K562 (cell line): ENCODE measurements at regions not wholly inside any gene's neighbourhood (a gene's known extent, or its start where the extent isn't known, plus 50 kb on each side); places are given as distances from the start of the nearest gene placed in this dataset.

Experiments used
- ATAC-seq: fragments of 200-7000 bp; cut with Tn5 transposase; 3 replicates; pipeline ENCODE4 v1.9.1; 2020; ENCODE audit warnings: moderate library complexity
- BruUV-seq: library from RNA; stranded (reverse); fragments of 400-500 nt; replicated peaks from 2 replicates; lab custom pipeline; 2021; lab: Mats Ljungman, UMichigan
- CTCF ChIA-PET: fragments of 300-600 bp; formaldehyde crosslinking; extraction: SDS; loops from one replicate; lab custom pipeline; 2021; ENCODE audit warnings: low intra/inter-chr PET ratio; lab: Yijun Ruan, JAX
- POLR2A ChIA-PET: fragments of 300-600, 350-650 bp; sonication (Branson Sonifier 250); formaldehyde crosslinking; extraction: SDS; loops from one replicate; lab custom pipeline; 2021; ENCODE audit warnings: antibody characterized with exemption, inconsistent platforms; lab: Yijun Ruan, JAX
- DNase-seq, 4 experiments: peaks; one replicate each; pipeline versions ENCODE4 v3.0.0 to v3.0.0-alpha.2; 2011 to 2018; ENCODE audit warnings: low spot score in 3 of 4, mixed read lengths in 3 of 4; ENCODE audit errors: extremely low read depth in 1 of 4
- FAIRE-seq: peaks from 2 replicates; lab custom pipeline; 2011; peaks lifted over from hg19 to GRCh38; lab: Jason Lieb, UNC
- H2AFZ ChIP-seq: 2 replicates; pipeline ENCODE4 v1.6.0; 2011; ENCODE audit warnings: low read depth, low read length, control low read depth, inconsistent platforms
- H3K27ac ChIP-seq: fragments of 200-600 bp; 3 replicates; pipeline ENCODE4 v1.8.0; 2011; ENCODE audit warnings: low read depth, mild to moderate bottlenecking, control low read depth, inconsistent platforms, low read length, moderate library complexity, mixed read lengths; ENCODE audit errors: extremely low read depth
- H3K27me3 ChIP-seq, 2 experiments: fragments of 300-600 bp in 1 of 2; 2 replicates in 1 of 2; 3 replicates in 1 of 2; pipeline versions ENCODE4 v1.6.0 to v1.8.0; 2011; ENCODE audit warnings: inconsistent platforms in 2 of 2, low read length in 2 of 2, mild to moderate bottlenecking in 1 of 2, mixed read lengths in 1 of 2, moderate library complexity in 1 of 2; ENCODE audit not compliant: control insufficient read depth in 2 of 2, insufficient read depth in 2 of 2
- H3K36me3 ChIP-seq: fragments of 300-600 bp; 3 replicates; pipeline ENCODE4 v1.8.0; 2011; ENCODE audit warnings: mild to moderate bottlenecking, low read length, inconsistent platforms; ENCODE audit not compliant: control insufficient read depth, insufficient read depth
- H3K4me1 ChIP-seq, 2 experiments: fragments of 200-600 bp in 1 of 2; replicated peaks in 1 of 2; 2 replicates in 1 of 2; 3 replicates in 1 of 2; pipeline versions ENCODE4 v1.5.1 to v1.8.0; 2011; ENCODE audit warnings: inconsistent platforms in 2 of 2, low read length in 2 of 2, mild to moderate bottlenecking in 1 of 2, mixed read lengths in 1 of 2, moderate library complexity in 1 of 2; ENCODE audit not compliant: control insufficient read depth in 2 of 2, insufficient read depth in 2 of 2
- H3K4me2 ChIP-seq: 2 replicates; pipeline ENCODE4 v1.6.1; 2011; ENCODE audit warnings: low read length, control low read depth, inconsistent platforms, mixed read lengths; ENCODE audit not compliant: insufficient read depth
- H3K4me3 ChIP-seq: fragments of 200-600 bp; sonication (generic), shearing (Covaris generic); 2 replicates; pipeline ENCODE4 v1.5.1; 2016; ENCODE audit warnings: control low read depth, inconsistent platforms
- H3K79me2 ChIP-seq: fragments of 200-600 bp; 3 replicates; pipeline ENCODE4 v1.8.0; 2011; ENCODE audit warnings: low read length, inconsistent platforms; ENCODE audit not compliant: control insufficient read depth, insufficient read depth
- H3K9ac ChIP-seq, 2 experiments: 2 replicates each; pipeline versions ENCODE4 v1.6.0 to v1.6.1; 2011; ENCODE audit warnings: low read depth in 2 of 2, low read length in 2 of 2, control low read depth in 1 of 2, inconsistent platforms in 1 of 2, mild to moderate bottlenecking in 1 of 2, mixed read lengths in 1 of 2; ENCODE audit not compliant: insufficient read depth in 1 of 2
- H3K9me1 ChIP-seq: one replicate; pipeline ENCODE4 v1.6.0; 2011; ENCODE audit warnings: inconsistent platforms, mild to moderate bottlenecking, low read length, moderate library complexity; ENCODE audit not compliant: control insufficient read depth, insufficient read depth
- H3K9me3 ChIP-seq: replicated peaks from 2 replicates; pipeline ENCODE4 v1.5.1; 2011; ENCODE audit warnings: low read depth, low read length, inconsistent platforms; ENCODE audit not compliant: control insufficient read depth, insufficient read depth
- H4K20me1 ChIP-seq: replicated peaks from 2 replicates; pipeline ENCODE4 v1.6.1; 2011; ENCODE audit warnings: low read length, inconsistent platforms, mixed read lengths; ENCODE audit not compliant: control insufficient read depth, insufficient read depth
- ATF4 ChIP-seq: fragments of 450-650 bp; formaldehyde crosslinking; IDR thresholded peaks from 2 replicates; pipeline ENCODE4 v1.4.0; 2022; ENCODE audit warnings: mild to moderate bottlenecking, moderate library complexity
- BRD4 ChIP-seq: fragments of 200-600 bp; sonication (generic); IDR thresholded peaks from 2 replicates; pipeline ENCODE4 v1.6.1; 2017; ENCODE audit warnings: inconsistent platforms
- C11orf30 ChIP-seq: fragments of 450-650 bp; IDR thresholded peaks from 2 replicates; pipeline ENCODE4 v1.6.1; 2016; ENCODE audit warnings: low read depth, mild to moderate bottlenecking
- CC2D1A ChIP-seq: fragments of 450-650 bp; IDR thresholded peaks from 2 replicates; pipeline ENCODE4 v1.6.1; 2017; ENCODE audit warnings: mild to moderate bottlenecking
- CHAMP1 ChIP-seq: fragments of 450-650 bp; IDR thresholded peaks from 2 replicates; pipeline ENCODE4 v1.6.1; 2016; ENCODE audit warnings: mild to moderate bottlenecking
- COPS2 ChIP-seq: fragments of 450-650 bp; conservative IDR thresholded peaks from 2 replicates; pipeline ENCODE4 v1.6.1; 2016; ENCODE audit warnings: mild to moderate bottlenecking, moderate library complexity
- DDX20 ChIP-seq: fragments of 450-650 bp; IDR thresholded peaks from 2 replicates; pipeline ENCODE4 v1.6.1; 2016; ENCODE audit warnings: missing genetic modification characterization, low read depth, mild to moderate bottlenecking, missing compliant biosample characterization, moderate library complexity
- ELF1 ChIP-seq: fragments of 200-800 bp; sonication (Bioruptor generic); IDR thresholded peaks from 2 replicates; pipeline ENCODE4 v1.6.1; 2016; ENCODE audit warnings: missing genetic modification characterization, missing compliant biosample characterization
- ETS2 ChIP-seq: IDR thresholded peaks from 2 replicates; pipeline ENCODE4 v1.6.1; 2016; ENCODE audit warnings: borderline replicate concordance, missing genetic modification characterization, mild to moderate bottlenecking, moderate library complexity, missing compliant biosample characterization; ENCODE audit not compliant: poor library complexity, severe bottlenecking
- ETV5 ChIP-seq: sonication (generic); formaldehyde crosslinking; IDR thresholded peaks from 2 replicates; pipeline ENCODE4 v1.4.0; 2020; ENCODE audit warnings: low read depth, mild to moderate bottlenecking, missing genetic modification reagents
- HLTF ChIP-seq: fragments of 450-650 bp; IDR thresholded peaks from 2 replicates; pipeline ENCODE4 v1.6.1; 2016
- KHSRP ChIP-seq: fragments of 450-650 bp; IDR thresholded peaks from 2 replicates; pipeline ENCODE4 v1.6.1; 2017
- MAFK ChIP-seq: IDR thresholded peaks from 2 replicates; pipeline ENCODE4 v1.6.1; 2011; ENCODE audit warnings: low read length, improper control_type of control experiment
- NR2C1 ChIP-seq, 2 experiments: fragments of 450-650 bp; IDR thresholded peaks; 2 replicates each; pipeline ENCODE4 v1.6.1; 2017; ENCODE audit warnings: mild to moderate bottlenecking in 2 of 2, antibody characterized with exemption in 1 of 2, inconsistent platforms in 1 of 2, missing compliant biosample characterization in 1 of 2, missing genetic modification characterization in 1 of 2
- NR3C1 ChIP-seq: sonication (generic); formaldehyde crosslinking; IDR thresholded peaks from 2 replicates; pipeline ENCODE4 v1.8.1; 2022; ENCODE audit warnings: missing genetic modification reagents
- PCBP1 ChIP-seq: fragments of 200-400 bp; formaldehyde crosslinking; IDR thresholded peaks from 2 replicates; pipeline ENCODE4 v1.6.1; 2018; ENCODE audit warnings: mild to moderate bottlenecking, low read depth, low read length; ENCODE audit not compliant: poor library complexity, severe bottlenecking
- RFX5 ChIP-seq: IDR thresholded peaks from 2 replicates; pipeline ENCODE4 v1.6.1; 2011; ENCODE audit warnings: low read depth, mild to moderate bottlenecking, improper control_type of control experiment, low read length
- SOX6 ChIP-seq: fragments of 450-650 bp; IDR thresholded peaks from 2 replicates; pipeline ENCODE4 v1.6.1; 2014; ENCODE audit warnings: mild to moderate bottlenecking
- ZNF263 ChIP-seq: sonication (generic); formaldehyde crosslinking; IDR thresholded peaks from 2 replicates; pipeline ENCODE4 v1.8.0; 2022; ENCODE audit warnings: mild to moderate bottlenecking, missing genetic modification reagents, borderline replicate concordance
- WGBS: fragments of 100-300 bp; shearing (Covaris generic); methylation state at CpG from one replicate; pipeline ENCODE4 v1.1.6; 2016; ENCODE audit warnings: low coverage, mixed read lengths; ENCODE audit not compliant: insufficient coverage; ENCODE audit errors: missing lambda C conversion rate; 5-methylcytosine and 5-hydroxymethylcytosine counted together
- in situ Hi-C: fragments of 300-500 bp; cut with MboI; formaldehyde crosslinking; loops from 4 replicates; pipeline ENCODE4 v1.15.0; 2018; ENCODE audit warnings: inconsistent platforms, mixed read lengths
- intact Hi-C: fragments of 100-400 bp; cut with micrococcal nuclease; formaldehyde crosslinking; loops from 2 replicates; pipeline ENCODE4 v1.14.2; 2022
- TF ChIP-seq, protein P1 (sequence below): IDR thresholded peaks from 2 replicates; pipeline ENCODE4 v1.6.1; 2014; ENCODE audit warnings: antibody characterized with exemption

GRCh38 chr4:62410371-62411003 is 1210.4 kb downstream of the ADGRL3 start:
- H3K27me3 ChIP-seq, result no peaks in the 10 kb centered on the region
- intact Hi-C loops (no loop called here), in situ Hi-C loops (no loop called here)
- no peaks in the 10 kb centered on the region for H3K9me1 ChIP-seq
- H3K4me1 ChIP-seq, result no peaks in the 10 kb centered on the region
- no peaks in the 10 kb centered on the region for H3K9me3 ChIP-seq
- no peak for TF ChIP-seq ETS2 (tag)
- no peak for TF ChIP-seq BRD4
- TF ChIP-seq, protein P1, sequence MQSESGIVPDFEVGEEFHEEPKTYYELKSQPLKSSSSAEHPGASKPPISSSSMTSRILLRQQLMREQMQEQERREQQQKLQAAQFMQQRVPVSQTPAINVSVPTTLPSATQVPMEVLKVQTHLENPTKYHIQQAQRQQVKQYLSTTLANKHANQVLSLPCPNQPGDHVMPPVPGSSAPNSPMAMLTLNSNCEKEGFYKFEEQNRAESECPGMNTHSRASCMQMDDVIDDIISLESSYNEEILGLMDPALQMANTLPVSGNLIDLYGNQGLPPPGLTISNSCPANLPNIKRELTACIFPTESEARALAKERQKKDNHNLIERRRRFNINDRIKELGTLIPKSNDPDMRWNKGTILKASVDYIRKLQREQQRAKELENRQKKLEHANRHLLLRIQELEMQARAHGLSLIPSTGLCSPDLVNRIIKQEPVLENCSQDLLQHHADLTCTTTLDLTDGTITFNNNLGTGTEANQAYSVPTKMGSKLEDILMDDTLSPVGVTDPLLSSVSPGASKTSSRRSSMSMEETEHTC, result no peak
- no peak for TF ChIP-seq HLTF
- no peak for TF ChIP-seq DDX20
- no peak for TF ChIP-seq CC2D1A
- no peak for TF ChIP-seq ETV5 (CRISPR knock-in tag)
- TF ChIP-seq MAFK, result no peak
- TF ChIP-seq CHAMP1, result no peak
- no peak for TF ChIP-seq KHSRP
- TF ChIP-seq NR2C1 (IDR thresholded peaks at IDR 0.05), result no peak
- TF ChIP-seq NR2C1 (tag; IDR thresholded peaks at IDR 0.05), result no peak
- no peak for TF ChIP-seq ELF1 (tag)
- TF ChIP-seq SOX6, result no peak
- no peak for TF ChIP-seq ATF4 (CRISPR knock-in tag)
- no peak for TF ChIP-seq ZNF263 (CRISPR knock-in tag)
- no peak for TF ChIP-seq NR3C1 (CRISPR knock-in tag)
- TF ChIP-seq RFX5, result no peak
- TF ChIP-seq PCBP1, result no peak
- no peak for TF ChIP-seq C11orf30
- TF ChIP-seq COPS2, result no peak
- ChIA-PET CTCF (no interaction called here), POLR2A (no interaction called here)
- no peaks in the 10 kb centered on the region for H3K79me2 ChIP-seq
- 0% methylated on average over 3 of the region's 3 CpGs for WGBS
- H3K9ac ChIP-seq, result no peak overlapping the region
- H3K4me2 ChIP-seq, result no peak overlapping the region
- no peaks in the 10 kb centered on the region for H3K36me3 ChIP-seq
- no peak overlapping the region for H3K27ac ChIP-seq
- no TSS peak for BruUV-seq
- H4K20me1 ChIP-seq, result no peaks in the 10 kb centered on the region
- DNase-seq (no peak), ATAC-seq (no peak), FAIRE-seq (no peak)
- no peak overlapping the region for H3K4me3 ChIP-seq
- no peak overlapping the region for H2AFZ ChIP-seq
